GM12892 (cell line): ENCODE measurements at regions not wholly inside any gene's neighbourhood (a gene's known extent, or its start where the extent isn't known, plus 50 kb on each side); places are given as distances from the start of the nearest gene placed in this dataset.

Source experiments
- POLR2A ChIP-seq: IDR thresholded peaks from 2 replicates; pipeline ENCODE4 v1.6.1; 2011; ENCODE audit warnings: low read depth, low read length, control low read depth
- POLR2AphosphoS5 ChIP-seq: IDR thresholded peaks from 2 replicates; pipeline ENCODE4 v1.6.1; 2011; ENCODE audit warnings: low read depth, low read length, control low read depth

GRCh38 chr22:48511781-48512327 is 1315.8 kb downstream of the BRD1 start:
- no peak for TF ChIP-seq POLR2A
- no peak for TF ChIP-seq POLR2AphosphoS5
